Right cardiac atrium (tissue), 5 donors: ENCODE measurements at regions not wholly inside any gene's neighbourhood (a gene's known extent, or its start where the extent isn't known, plus 50 kb on each side); places are given as distances from the start of the nearest gene placed in this dataset.
A peak's percentile ranks its signal among the peaks of the same experiment; 100 is the strongest.

Source experiments
- ATAC-seq, 2 donors: fragments of 200-7000 bp; cut with Tn5 transposase; one replicate each; pipeline versions ENCODE4 v1.8.0 to v1.9.1; 2020; ENCODE audit warnings: moderate library complexity in 2 of 2, mild to moderate bottlenecking in 1 of 2
- DNase-seq, 3 donors: peaks; one replicate each; pipeline ENCODE4 v3.0.0-alpha.2; 2020
- H3K27ac ChIP-seq: one replicate; pipeline ENCODE4 v1.5.1; 2013; ENCODE audit warnings: mild to moderate bottlenecking, low read length, control low read depth, moderate library complexity
- H3K27me3 ChIP-seq: one replicate; pipeline ENCODE4 v1.6.1; 2013; ENCODE audit not compliant: control insufficient read depth, insufficient read depth
- H3K4me1 ChIP-seq: one replicate; pipeline ENCODE4 v1.6.1; 2013; ENCODE audit warnings: low read length; ENCODE audit not compliant: control insufficient read depth, insufficient read depth
- H3K4me3 ChIP-seq: one replicate; pipeline ENCODE4 v1.5.1; 2013; ENCODE audit warnings: low read length, control low read depth
- H3K9me3 ChIP-seq: one replicate; pipeline ENCODE4 v1.6.1; 2013; ENCODE audit warnings: low read length; ENCODE audit not compliant: control insufficient read depth
- WGBS: extraction: QIAGEN DNeasy Blood & Tissue Kit; methylation state at CpG from one replicate; pipeline ENCODE4 v1.1.7; 2013; 5-methylcytosine and 5-hydroxymethylcytosine counted together
- intact Hi-C, 4 donors: fragments of 100-400 bp; cut with DNase I; formaldehyde crosslinking; loops; one replicate each; pipeline versions ENCODE4 v1.11.0 to v1.14.0; 2022 to 2023
- donor health status: healthy with polysubstance abuse.
- donor health status: DM: no; HTN: yes; CAD: no.
- donor health status: DM: no; HTN: no; CAD: no.
- donor health status: DM: no; HTN: yes; CAD: no; lungs with severe emphysema.
- donor health status: DM: yes; HTN: yes; CAD: no.

GRCh38 chr6:15879371-15880261, 216.8 kb upstream of the DTNBP1 start:
- ATAC-seq (peak; percentile 56 to 87), DNase-seq (peak; percentile 79 to 92 (median 87))
- H3K27ac ChIP-seq: no peak overlapping the region
- intact Hi-C loops: no loop called here
- peaks cover 6% of the 10 kb centered on the region for H3K4me1 ChIP-seq
- H3K9me3 ChIP-seq: no peaks in the 10 kb centered on the region
- WGBS: 25% methylated on average over 12 of the region's 12 CpGs
- H3K27me3 ChIP-seq: no peaks in the 10 kb centered on the region
- H3K4me3 ChIP-seq: no peak overlapping the region

GRCh38 chr6:15877231-15877630, 214.4 kb upstream of the DTNBP1 start:
- intact Hi-C loops: no loop called here
- no peak overlapping the region for H3K4me3 ChIP-seq
- DNase-seq (no peak), ATAC-seq (no peak)
- WGBS: 78% methylated on average over 2 of the region's 2 CpGs
- no peaks in the 10 kb centered on the region for H3K27me3 ChIP-seq
- no peaks in the 10 kb centered on the region for H3K9me3 ChIP-seq
- peaks cover 6% of the 10 kb centered on the region for H3K4me1 ChIP-seq
- H3K27ac ChIP-seq: no peak overlapping the region

GRCh38 chr6:15876406-15876805, 213.6 kb upstream of the DTNBP1 start:
- Histone ChIP-seq H3K4me1 (peaks cover 6% of the 10 kb centered on the region), H3K27me3 (no peaks in the 10 kb centered on the region), H3K27ac (no peak overlapping the region), H3K4me3 (no peak overlapping the region), H3K9me3 (no peaks in the 10 kb centered on the region)
- 90% methylated on average over 3 of the region's 3 CpGs for WGBS
- DNase-seq: no peak
- no peak for ATAC-seq
- intact Hi-C loops: no loop called here

- 98% methylated on average over 1 of the region's 1 CpG for WGBS
- H3K9me3 ChIP-seq: no peaks in the 10 kb centered on the region
- no peaks in the 10 kb centered on the region for H3K27me3 ChIP-seq
- H3K4me3 ChIP-seq: no peak overlapping the region
- no peak for ATAC-seq
- intact Hi-C loops: no loop called here
- H3K4me1 ChIP-seq: peaks cover 9% of the 10 kb centered on the region
- DNase-seq: no peak
- no peak overlapping the region for H3K27ac ChIP-seq
These were observed 213.0 kb upstream of the DTNBP1 start for GRCh38 chr6:15875797-15876196.

- WGBS: 92% methylated on average over 3 of the region's 3 CpGs
- intact Hi-C loops: no loop called here
- Histone ChIP-seq H3K27ac (no peak overlapping the region), H3K4me3 (no peak overlapping the region), H3K9me3 (no peaks in the 10 kb centered on the region), H3K4me1 (peaks cover 4% of the 10 kb centered on the region), H3K27me3 (no peaks in the 10 kb centered on the region)
- ATAC-seq (no peak), DNase-seq (no peak)
These were observed 212.0 kb upstream of the DTNBP1 start for GRCh38 chr6:15874821-15875220.

- Histone ChIP-seq H3K4me3 (no peak overlapping the region), H3K9me3 (no peaks in the 10 kb centered on the region), H3K27ac (no peak overlapping the region), H3K4me1 (peaks cover 3% of the 10 kb centered on the region), H3K27me3 (no peaks in the 10 kb centered on the region)
- DNase-seq (no peak), ATAC-seq (no peak)
- intact Hi-C loops: no loop called here
- WGBS: 97% methylated on average over 2 of the region's 2 CpGs
These were observed 211.5 kb upstream of the DTNBP1 start for GRCh38 chr6:15874326-15874725.

GRCh38 chr6:15872241-15873103, 209.6 kb upstream of the DTNBP1 start:
- intact Hi-C loops: no loop called here
- 80% methylated on average over 11 of the region's 11 CpGs for WGBS
- no peak overlapping the region for H3K4me3 ChIP-seq
- ATAC-seq: no peak
- H3K27me3 ChIP-seq: no peaks in the 10 kb centered on the region
- no peak for DNase-seq
- peaks cover 3% of the 10 kb centered on the region for H3K4me1 ChIP-seq
- no peak overlapping the region for H3K27ac ChIP-seq
- no peaks in the 10 kb centered on the region for H3K9me3 ChIP-seq

- no peak for ATAC-seq
- H3K9me3 ChIP-seq: no peaks in the 10 kb centered on the region
- H3K27me3 ChIP-seq: no peaks in the 10 kb centered on the region
- no peak overlapping the region for H3K4me3 ChIP-seq
- DNase-seq: no peak
- 82% methylated on average over 6 of the region's 6 CpGs for WGBS
- no peak overlapping the region for H3K27ac ChIP-seq
- H3K4me1 ChIP-seq: peaks cover 3% of the 10 kb centered on the region
- intact Hi-C loops: no loop called here
These were observed 208.4 kb upstream of the DTNBP1 start for GRCh38 chr6:15871276-15871675.

- Histone ChIP-seq H3K27ac (no peak overlapping the region), H3K9me3 (no peaks in the 10 kb centered on the region), H3K4me3 (no peak overlapping the region), H3K4me1 (peaks cover 3% of the 10 kb centered on the region), H3K27me3 (no peaks in the 10 kb centered on the region)
- ATAC-seq (peak in 1 of 2 donors; percentile 36), DNase-seq (no peak)
- WGBS: 58% methylated on average over 3 of the region's 3 CpGs
- intact Hi-C loops: no loop called here
These were observed 207.7 kb upstream of the DTNBP1 start for GRCh38 chr6:15870333-15871043.

- Histone ChIP-seq H3K27me3 (no peaks in the 10 kb centered on the region), H3K4me3 (no peak overlapping the region), H3K27ac (no peak overlapping the region), H3K9me3 (no peaks in the 10 kb centered on the region), H3K4me1 (no peaks in the 10 kb centered on the region)
- DNase-seq: no peak
- no peak for ATAC-seq
- intact Hi-C loops: no loop called here
These were observed 201.9 kb upstream of the DTNBP1 start for GRCh38 chr6:15864708-15865062.
